Right renal cortex interstitium (tissue), 3 donors: ENCODE measurements at regions not wholly inside any gene's neighbourhood (a gene's known extent, or its start where the extent isn't known, plus 50 kb on each side); places are given as distances from the start of the nearest gene placed in this dataset.

Source experiments
- DNase-seq, 3 donors: peaks; one replicate each; pipeline ENCODE4 v3.0.0-alpha.2; 2013; ENCODE audit warnings: low read depth in 3 of 3, low spot score in 2 of 3

DNA sequence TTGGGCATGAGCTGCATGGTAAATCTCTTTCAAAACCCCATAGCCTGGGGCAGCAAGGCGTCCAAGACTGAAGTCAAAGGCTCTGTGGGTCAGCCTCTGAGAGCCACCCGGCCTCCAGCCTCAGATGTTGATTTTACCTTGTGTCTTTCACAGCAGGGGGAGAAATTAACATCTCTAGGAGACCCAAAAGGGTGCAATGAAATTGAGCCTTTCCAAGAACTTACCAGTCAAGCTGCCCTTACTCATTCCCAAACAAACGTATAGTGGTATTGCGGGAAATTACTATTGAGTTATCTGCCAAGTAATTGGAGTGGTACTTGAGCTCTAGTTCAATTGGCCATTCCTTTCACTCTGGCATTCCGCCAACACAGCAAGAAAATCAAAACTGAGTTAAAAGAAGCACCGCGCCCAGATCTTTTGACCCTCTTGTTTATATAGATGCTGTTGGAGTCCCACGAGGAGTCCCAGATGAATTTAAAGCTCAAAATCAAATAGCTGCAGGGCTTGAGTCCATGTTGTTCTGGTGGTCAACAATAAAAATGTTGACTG is 380.7 kb upstream of the SYT1 start:
- DNase-seq = no peak

DNA sequence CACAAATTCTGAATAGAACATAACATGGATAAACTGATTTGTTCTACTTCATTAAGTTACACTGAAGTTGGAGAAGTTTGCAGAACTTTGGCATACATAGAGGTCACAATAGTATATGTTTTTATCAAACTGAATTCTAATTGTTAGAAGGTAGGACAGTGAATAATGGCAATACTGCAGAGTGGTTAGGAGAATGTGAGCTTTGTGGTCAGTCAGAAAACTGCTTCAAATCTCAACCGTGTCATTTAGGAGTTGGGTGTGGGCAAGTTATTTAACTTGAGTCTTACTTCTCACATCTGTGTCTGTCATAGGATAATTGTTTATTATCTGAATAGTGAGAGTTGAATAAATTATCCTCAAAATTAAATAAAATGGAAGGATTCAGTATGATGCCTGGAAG is 374.6 kb upstream of the SYT1 start:
- no peak for DNase-seq

DNA sequence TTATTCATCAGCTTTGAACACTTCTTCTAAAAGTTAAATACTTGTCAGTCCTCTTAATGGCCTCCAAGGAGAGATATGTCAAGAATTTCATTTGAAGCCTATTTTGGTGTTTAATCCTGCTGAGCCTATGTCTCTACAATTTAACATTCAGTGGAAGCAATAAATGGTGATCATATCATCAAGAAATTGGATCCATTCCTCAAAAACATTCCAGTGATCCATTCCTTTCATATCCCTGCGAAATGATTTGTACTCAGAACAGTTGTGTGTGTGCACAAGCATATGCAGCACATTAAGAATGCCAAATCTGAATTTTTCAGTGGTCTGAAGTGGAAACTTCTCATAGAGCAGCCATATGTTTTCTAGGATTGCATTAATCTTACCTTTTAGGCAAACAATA is 373.7 kb upstream of the SYT1 start:
- DNase-seq = no peak

DNA sequence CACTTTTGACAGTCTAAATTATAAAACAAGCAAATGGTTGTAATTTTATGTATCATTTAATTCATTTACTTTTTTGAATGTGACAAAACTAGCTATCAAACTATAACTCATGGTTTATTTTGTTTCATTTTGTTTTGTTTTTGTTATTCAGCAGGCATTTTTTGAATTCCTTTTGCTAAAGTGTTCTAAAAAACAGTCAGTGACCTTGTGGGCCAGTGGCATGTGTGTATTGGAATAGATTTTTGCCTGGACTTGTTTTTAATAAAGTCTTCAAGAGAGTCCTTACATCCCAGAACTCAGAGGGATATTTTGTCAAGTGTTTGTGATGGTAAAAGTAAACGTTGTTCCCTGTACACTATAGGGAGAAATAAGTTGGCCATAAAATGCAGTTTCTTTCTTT is 369.7 kb upstream of the SYT1 start:
- DNase-seq = no peak

DNA sequence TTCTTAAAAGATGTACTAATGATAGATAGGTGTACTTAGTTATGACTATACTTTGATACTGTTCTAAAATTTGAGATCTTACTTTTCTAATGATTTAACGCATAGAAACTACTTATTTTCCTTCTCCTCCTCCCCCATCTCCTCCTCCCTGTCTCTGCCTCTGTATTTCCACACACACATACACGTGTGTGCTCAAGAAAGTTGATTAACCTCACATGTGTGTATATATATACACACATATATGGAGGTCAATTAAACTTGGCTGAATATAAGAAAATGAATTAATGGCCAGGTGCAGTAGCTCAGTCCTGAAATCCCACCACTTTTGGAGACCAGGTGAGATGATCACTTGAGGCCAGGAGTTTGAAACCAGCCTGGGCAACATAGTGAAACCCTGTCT is 362.7 kb upstream of the SYT1 start:
- DNase-seq = no peak

DNA sequence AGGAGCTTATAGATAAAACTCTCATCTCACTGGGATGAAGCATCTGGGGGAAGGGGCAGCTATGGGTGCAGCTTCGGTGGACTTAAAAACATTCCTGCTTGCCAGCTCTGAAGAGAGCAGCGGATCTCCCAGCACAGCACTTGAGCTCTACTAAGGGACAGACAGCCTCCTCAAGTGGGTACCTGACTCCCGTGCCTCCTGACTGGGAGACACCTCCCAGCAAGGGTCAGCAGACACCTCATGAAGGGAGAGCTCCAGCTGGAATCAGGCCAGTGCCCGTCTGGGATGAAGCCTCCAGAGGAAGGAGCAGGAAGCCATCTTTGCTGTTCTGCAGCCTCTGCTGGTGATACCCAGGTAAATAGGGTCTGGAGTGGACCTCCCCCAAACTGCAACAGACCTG is 345.2 kb upstream of the SYT1 start:
- DNase-seq = no peak

DNA sequence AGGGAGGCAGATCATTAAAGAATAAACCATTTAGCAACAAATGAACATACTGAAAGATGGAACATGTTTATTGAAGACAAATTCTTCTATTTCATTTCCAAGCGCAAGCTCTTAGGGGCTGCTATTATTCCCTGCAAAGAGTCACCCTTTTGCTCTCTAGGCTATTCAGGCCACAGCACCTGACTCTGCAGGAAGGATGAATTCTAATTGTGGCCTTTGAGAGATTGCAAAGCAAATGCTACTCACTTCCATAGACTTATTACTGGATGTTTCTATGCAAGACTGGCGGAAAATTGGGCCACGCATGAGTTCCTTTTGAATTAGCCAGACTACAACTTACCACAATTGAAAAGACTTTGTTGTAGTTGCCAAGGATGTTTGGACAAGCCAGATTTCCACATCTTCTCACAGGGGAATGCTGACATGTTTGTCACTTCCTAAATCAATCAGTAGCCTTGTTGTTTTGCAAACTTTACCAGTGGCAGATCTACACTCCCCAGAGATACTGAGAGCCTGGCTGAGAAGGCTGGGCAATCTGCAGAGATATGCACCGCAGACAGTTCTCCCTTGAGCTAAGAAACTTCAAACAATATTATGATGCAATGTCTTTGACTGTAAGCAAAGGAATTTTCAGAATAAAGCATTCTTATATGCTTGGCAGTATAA is 334.3 kb upstream of the SYT1 start:
- DNase-seq = no peak

DNA sequence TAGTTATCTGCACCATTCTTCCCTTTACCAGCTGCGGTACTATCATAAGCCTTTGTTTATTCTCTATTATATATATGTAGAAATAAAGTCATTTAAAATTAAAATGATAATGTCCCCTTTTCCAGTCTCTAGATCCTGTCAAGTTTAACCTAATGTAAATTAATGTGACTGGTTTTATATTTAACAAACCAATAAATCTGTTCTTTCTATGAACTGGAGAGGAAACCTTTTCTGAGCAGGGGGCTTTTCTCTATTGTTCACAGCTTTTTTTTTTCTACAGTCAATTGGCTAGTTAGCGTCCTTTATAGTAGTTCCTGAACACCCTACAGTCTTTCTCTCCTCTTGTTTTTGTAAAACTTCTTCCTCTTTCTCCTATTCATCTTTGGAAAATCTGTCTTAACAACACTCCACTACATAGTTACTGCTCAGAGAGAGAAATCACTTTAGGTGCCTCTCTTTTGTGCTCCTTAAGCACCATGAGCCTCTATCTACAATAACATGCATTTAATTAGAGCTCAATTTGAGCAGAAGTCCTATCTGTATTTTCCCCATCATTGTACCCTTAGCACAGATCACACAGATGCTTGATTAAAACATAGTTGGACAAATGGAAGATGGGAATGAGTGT is 332.6 kb upstream of the SYT1 start:
- no peak for DNase-seq

DNA sequence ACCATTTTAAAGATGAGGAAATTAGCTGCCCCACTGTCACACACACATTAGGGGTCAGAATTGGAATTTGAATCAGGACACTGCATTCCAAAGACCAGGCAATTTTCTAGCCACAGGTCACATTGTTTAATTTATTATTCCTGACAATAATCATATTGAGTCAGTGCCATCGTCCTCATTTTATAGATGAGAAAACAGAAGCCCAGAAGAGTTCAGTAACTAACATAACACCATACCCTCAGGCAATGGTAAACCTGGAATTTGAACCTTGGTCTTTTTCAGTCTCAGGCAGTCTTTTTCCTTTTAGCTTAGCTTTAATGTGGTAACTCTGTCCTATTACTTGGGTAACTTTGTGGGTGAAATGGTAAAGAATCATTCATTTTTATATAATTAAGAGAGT is 330.3 kb upstream of the SYT1 start:
- DNase-seq = no peak

DNA sequence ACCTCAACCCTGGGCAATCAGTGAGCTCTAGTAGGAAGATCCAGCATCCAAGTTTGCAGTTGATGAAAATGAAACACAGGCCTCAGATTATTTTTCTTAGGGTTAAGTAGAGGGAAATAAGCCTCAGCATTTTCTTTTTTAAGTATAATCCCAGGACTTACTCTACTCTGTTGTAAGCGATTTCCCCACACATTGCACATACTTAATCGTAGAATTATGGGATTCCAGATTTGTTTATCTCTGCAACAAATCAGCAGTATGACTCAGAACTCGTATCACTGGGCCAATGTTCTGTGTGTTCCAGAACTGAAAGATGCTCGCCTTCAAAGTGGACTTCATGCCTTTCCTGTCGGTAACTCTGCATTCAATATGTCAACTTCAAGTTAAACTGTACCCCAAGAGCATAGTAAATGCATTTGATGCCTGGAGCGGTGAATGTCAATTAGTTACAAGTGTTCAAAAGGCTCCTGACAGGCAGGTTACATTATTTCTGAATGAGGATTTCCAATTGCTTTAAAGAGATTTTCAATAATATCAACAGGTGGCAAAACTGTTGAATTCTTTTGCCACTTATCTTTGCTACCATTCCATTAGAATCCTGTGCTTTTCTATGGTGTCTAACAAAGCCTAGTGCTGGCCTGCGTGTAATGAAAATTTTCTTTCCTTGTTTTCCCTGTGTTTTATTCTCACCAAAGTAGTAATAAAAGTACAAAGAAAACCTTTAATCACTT is 323.8 kb upstream of the SYT1 start:
- no peak for DNase-seq

DNA sequence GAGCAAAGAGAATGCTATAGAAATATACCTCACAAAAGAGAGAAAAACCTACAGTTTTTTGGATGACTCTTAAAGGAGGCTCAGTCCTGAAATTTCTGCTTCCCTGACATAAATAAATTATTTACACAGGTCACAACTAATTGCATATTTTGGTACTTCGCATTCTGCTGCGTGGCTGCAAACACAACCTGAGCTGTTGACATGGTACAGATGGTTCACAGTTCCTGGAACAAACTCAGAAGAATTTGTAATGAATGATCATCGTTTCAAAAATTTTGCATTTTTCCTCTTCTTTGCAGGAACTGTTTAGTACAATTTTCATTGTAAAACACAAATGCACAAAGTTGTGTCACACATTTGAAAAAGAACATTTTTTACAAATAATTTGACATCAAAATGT is 313.7 kb upstream of the SYT1 start:
- no peak for DNase-seq

DNA sequence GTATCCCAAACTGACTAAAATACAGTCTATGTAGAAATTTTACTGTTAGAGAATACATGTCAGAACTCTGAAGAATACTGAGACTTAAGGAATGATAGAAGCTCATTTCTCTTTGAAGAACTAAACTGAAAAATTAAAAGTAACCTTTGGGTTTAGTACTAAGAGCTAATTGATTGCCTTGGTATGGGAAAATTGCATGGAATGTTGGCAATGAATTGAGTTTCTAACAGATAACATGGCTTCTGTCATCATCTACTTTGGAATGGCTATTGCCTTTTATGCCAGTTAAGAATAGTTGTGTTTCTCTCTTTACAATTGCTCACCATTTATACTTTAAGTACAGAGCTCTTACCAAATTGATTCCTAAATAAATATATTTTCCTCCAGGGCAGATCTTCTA is 308.8 kb upstream of the SYT1 start:
- DNase-seq = no peak

DNA sequence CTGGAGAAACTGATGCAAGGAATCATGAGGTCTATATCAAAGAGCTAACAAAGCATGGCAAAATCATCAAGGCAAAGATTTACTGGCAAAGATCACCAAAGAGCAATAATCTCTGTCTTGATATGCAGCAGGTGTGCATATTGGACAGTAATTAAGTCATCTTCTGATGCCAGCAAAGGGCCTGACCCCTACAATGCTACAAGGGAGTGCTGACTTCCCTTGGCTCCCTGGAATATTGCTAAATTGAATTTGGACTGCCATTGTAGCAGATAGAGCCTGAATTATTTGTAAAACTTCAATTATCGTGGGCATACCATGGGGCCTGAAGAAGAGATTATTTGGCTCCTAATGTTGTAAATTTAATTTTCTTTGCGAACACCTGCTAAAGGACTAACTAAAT is 307.9 kb upstream of the SYT1 start:
- DNase-seq = no peak

DNA sequence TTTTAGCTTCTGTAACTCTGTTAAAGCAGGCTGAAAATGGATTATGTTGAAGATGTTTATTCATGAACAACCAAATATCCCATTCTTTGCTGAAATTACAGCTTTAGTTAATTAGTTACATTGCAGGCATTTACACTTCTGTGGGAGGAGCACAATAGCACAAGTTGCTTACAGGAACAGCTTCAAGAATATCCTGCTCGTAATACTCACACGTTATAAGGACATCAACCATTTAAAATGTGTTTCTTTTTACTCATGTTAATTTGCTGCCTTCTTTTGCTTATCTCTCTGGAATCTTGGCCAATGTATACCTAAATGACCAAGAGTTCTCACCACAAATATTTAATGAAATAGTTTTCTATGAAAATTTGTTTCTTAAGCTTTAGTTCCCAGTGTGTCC is 305.2 kb upstream of the SYT1 start:
- no peak for DNase-seq

DNA sequence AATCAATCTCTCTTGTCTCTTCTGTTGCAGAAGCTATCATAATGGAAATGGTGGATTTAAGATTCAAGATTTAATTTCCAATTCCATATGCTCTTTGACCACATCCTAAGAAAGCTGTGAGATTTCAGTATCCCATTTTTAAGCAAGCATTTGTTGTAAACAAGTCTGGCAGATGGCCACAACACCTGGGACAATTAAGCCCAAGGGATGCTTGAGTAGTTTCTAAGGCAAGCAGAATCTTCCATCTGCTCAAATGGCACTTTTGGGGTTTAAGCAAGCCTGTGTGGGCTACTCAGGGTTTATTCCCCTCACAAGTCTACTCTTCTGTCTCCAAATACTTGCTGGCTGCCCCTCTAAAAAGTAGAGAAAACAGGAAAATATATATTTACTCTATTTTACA is 304.7 kb upstream of the SYT1 start:
- no peak for DNase-seq

DNA sequence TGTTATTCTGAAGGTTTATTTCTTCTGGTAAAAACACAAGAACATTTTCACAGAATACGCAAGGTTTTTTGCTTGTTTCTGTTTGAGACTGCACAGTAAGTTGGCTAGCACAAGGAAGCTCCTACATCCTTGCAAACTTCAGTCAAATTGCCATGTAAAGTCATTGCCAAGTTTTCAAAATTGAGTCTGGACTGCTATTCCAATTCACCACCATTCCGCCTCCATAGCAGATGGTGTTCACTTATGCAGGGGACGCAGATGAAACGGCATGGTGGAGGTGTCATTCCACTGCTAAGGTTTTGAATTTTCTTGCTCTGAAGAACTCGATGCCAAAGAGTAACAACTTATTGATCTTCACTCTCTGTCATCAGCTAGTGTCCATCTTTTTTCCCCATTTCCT is 303.9 kb upstream of the SYT1 start:
- DNase-seq = no peak

DNA sequence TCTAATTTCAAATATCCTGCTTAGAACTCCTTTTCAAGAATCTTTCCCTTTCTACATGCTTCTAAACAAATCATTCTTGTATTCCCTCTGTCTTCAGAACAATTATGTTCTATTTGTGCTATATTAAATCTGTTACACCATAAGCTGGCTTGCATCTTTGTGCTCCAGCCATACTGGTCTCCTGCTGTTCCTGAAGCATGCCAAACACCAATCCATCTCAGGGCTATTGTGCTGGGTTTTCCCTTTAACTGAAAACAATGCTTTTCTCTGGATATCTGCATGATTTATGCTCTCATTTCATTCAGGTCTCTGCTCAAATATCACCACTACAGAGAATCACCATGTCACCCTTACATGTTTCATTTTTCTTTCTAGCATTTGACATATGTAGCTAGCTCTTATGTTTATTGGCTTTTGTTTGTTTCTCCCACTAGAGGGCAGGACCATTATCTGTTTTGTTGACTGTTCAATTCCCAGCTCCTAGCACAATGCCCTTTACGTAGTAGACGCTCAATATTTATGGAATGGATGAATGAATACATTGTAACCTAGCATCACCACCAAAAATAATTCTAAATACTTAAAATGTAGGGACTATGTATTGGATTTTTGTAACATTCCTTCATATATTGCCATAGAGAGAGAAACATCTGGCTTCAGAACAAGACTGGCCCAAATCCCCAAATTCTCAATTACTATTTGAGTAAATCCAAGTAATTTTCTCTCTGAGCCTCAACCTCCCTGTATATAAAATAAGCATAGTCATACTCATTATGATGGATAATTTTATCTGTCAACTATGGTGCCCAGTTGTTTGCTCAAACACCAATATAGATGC is 302.0 kb upstream of the SYT1 start:
- no peak for DNase-seq

DNA sequence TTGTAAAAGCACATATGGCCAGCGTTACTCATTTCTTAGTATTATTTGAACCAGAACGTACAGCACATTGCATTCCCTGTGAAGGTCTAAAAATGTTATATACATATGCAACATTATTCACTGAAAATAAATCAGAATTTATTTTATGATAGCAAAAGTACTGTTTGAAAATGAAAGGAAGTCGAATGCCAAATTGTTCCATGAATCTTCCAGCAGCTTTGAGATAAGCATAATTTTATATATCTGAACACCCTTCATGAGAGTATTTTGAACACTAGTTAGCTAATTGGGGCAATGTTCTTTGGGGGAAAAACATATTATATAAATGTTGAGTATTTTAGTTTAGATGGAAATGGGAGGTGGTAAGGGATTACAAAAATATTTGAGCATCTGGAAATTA is 300.7 kb upstream of the SYT1 start:
- no peak for DNase-seq

DNA sequence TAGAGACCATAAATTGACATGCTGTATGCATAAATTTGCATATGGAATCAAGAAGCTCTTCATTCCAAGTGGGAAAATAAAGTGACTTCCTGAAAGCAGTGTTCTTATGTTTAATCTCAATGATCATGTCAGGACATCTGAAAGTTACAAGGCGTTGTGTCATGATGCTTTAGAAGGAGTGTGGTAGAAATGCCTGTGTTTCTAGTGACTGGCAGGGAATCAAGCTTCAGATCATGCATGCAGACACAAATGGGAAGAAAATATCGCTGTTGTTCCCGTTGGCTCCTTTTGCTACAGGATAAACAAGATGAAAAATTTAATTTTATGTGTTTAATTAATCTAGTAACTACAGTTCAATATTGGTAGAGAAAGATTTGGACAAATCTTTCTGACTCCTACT is 298.1 kb upstream of the SYT1 start:
- DNase-seq = no peak

DNA sequence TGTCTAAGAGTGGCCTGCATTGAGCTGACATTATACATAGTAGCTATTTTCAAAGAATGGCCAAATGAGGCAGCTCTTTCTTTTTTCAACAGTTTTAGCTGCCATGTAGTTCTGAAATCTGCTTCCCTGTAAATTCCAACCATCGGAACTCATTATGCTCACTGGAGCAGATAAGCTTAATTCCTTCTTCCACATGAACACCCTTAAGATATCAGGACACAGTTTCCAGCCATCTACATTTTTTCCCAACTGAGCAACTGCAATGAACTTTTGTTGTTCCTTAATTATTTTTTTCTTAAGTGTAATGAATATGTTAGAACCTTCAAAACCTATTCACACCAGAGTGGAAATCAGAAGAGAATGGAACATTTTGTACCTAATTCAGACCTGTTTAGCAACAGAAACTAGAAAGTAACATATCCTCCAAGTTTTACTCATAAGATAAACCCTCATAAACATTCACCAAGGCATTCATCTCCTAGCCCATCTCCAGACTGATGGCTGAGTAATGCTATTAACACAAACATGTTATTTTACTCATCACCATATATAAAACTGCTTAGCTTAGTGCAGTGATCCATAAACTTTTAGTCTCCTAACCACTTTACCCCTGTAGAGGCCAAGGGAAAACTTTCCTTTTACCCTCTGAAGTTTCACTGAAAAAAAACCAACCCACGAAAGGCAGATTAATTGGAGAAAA is 296.1 kb upstream of the SYT1 start:
- no peak for DNase-seq

DNA sequence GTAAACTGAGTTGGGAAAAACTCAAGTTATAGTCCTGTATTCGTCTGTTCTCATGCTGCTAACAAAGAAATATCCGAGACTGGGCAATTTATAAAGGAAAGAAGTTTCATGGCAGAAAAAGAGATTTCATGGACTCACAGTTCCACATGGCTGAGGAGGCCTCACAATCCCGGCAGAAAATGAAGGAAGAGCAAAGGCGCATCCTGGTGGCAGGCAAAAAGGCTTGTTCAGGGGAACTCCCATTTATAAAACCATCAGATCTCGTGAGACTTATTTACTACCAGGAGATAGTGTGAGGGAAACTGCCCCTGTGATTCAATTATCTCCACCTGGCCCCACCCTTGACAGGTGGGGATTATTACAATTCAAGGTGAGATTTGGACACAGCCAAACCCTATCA is 292.6 kb upstream of the SYT1 start:
- DNase-seq = no peak
